Choroid plexus epithelial cell (primary cell): ENCODE measurements at regions not wholly inside any gene's neighbourhood (a gene's known extent, or its start where the extent isn't known, plus 50 kb on each side); places are given as distances from the start of the nearest gene placed in this dataset.
"Not testable (repeated sequence)": the region's sequence is repeated elsewhere in the genome, so short reads cannot be mapped to it uniquely, and the experiment has no call there.

Source experiments
- DNase-seq: peaks from one replicate; pipeline ENCODE4 v3.0.0-alpha.2; 2010; ENCODE audit warnings: low read depth
- H3K4me3 ChIP-seq: 2 replicates; pipeline ENCODE4 v1.5.1; 2011; ENCODE audit warnings: low read depth, mild to moderate bottlenecking, control low read depth, low read length, moderate library complexity
- TF ChIP-seq, protein P1 (sequence below): conservative IDR thresholded peaks from 2 replicates; pipeline ENCODE4 v1.5.1; 2011; ENCODE audit warnings: low read depth, mild to moderate bottlenecking, control low read depth, inconsistent platforms, low read length, moderate library complexity

DNA sequence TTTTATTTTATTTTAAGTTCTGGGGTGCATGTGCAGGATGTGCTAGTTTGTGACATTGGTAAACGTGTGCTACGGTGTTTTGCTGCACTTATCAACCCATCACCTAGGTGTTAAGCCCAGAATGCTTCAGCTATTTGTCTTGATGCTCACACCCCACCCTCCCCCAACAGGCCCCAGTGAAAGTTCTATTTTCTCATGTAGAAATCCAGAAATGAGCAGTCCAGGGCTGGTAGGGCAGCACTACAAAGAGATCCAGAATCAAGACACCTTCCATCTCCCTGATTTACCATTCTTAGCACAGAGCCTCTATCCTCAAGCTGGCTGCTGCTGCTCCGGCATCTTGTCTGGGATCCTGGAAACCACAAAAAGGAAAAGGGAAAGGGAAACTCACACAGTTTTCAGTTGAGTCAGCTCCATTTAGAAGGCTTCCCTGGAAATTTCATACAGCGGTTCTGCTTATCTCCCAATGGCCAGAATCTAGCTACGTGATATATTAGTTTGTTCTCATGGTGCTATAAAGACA, 85.4 kb upstream of the SMARCA2 start:
- H3K4me3 ChIP-seq: no peak overlapping the region
- DNase-seq: no peak
- TF ChIP-seq, protein P1, sequence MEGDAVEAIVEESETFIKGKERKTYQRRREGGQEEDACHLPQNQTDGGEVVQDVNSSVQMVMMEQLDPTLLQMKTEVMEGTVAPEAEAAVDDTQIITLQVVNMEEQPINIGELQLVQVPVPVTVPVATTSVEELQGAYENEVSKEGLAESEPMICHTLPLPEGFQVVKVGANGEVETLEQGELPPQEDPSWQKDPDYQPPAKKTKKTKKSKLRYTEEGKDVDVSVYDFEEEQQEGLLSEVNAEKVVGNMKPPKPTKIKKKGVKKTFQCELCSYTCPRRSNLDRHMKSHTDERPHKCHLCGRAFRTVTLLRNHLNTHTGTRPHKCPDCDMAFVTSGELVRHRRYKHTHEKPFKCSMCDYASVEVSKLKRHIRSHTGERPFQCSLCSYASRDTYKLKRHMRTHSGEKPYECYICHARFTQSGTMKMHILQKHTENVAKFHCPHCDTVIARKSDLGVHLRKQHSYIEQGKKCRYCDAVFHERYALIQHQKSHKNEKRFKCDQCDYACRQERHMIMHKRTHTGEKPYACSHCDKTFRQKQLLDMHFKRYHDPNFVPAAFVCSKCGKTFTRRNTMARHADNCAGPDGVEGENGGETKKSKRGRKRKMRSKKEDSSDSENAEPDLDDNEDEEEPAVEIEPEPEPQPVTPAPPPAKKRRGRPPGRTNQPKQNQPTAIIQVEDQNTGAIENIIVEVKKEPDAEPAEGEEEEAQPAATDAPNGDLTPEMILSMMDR: no peak

DNA sequence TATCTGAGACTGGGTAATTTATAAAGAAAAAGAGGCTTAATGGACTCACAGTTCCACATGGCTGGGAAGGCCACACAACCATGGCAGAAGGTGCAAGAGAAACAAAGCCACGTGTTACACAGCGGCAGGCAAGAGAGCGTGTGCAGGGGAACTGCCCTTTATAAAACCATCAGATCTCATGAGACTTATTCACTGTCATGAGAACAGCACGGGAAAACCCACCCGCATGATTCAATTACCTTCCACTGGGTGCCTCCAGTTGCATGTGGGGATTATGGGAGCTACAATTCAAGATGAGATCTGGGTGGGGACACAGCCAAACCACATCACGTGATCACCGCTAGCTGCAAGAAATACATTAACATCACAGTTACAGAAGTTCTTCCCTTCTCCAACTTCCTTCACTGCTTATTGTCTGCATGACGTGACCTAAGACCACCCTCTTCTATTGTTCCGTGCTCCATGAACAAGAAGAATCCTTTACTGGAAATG, 84.9 kb upstream of the SMARCA2 start:
- DNase-seq, H3K4me3 ChIP-seq: not testable (repeated sequence)

DNA sequence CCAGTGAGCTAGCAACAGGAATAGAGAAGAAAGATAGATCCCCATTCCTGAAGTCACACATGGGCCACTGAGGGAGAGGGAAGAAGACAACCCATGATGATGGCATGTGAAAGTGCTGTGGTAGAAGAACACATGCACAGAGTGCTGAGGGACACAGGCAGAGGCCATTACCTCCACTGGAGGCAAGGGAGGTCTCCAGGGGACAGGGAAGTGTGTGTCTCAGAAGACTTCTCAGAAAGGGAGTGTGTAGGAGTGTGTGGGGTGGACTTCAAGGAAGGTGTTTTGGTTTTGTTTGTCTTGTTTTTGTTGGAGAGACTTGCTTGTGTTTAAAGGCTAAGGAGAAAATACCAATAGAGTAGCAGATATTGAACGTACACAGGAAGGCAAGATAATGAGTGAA, 77.0 kb upstream of the SMARCA2 start:
- DNase-seq: no peak
- H3K4me3 ChIP-seq: no peak overlapping the region
- TF ChIP-seq, protein P1: no peak

DNA sequence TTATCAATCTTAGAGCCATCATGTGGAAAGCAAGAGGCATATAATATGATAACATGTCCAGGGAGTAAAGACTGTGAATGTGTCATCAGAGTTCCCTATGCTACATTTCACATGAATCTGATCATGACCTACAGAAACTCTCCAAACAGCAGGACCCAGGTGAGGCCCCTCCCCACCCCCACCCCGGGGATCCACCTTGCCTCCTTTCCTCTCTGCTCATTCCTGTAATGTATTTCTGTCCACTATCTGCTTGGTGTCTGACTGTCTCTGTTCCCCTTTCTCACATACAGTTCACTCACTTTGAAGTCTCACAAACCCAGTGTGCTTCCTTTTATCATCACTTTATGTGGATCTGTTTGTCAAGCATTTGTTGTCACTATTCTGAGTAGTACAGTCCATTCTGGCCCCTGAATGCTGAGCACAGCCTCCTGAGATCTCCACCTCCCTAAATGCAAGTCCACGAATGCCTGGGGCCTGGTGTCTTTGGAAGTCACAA, 76.4 kb upstream of the SMARCA2 start:
- no peak for DNase-seq
- TF ChIP-seq, protein P1: no peak

DNA sequence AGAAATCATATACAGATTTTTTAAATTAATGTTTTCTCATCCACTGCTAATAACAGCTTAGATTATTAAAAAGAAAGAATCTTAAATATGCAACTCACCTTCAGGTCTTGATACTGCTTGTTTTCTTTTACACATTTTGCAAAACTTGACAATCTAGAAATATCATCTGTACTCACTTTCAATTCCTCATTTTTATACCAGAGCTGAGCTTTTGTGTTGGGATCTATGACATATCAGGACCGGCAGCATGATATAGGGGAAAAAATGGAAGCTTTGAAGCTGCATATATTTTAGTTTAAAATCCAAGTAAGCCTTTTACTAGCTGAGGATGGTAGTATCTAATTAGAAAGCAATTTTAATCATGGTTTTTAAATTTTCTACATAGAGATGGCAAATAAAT, 75.7 kb upstream of the SMARCA2 start:
- no peak for DNase-seq
- no peak overlapping the region for H3K4me3 ChIP-seq
- TF ChIP-seq, protein P1: no peak

More for the DNA sequence above, 76.4 kb upstream of the SMARCA2 start:
- no peak overlapping the region for H3K4me3 ChIP-seq

DNA sequence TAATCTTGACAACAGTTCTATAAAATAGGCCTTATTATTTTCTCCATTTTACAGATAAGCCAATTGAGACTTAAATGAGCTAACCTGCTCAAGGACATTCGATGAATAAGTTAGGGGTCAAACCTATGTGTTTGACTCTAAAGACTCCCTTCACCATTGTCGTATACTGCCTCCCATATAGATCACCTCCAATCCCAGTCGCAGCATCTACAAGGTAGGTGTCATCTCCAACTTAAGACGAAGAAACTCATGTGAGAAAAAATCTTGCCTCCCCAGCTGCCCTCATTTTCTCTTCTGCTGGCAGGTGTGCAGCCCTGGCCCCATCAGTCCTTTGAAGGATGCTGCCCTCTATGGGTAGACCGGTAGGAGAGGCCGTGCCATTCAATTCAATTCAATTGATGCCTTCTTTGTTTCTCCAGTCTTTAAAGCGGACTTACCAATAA, 75.2 kb upstream of the SMARCA2 start:
- TF ChIP-seq, protein P1: peak; percentile 67
- peak; percentile 29 for DNase-seq
- H3K4me3 ChIP-seq: no peak overlapping the region

DNA sequence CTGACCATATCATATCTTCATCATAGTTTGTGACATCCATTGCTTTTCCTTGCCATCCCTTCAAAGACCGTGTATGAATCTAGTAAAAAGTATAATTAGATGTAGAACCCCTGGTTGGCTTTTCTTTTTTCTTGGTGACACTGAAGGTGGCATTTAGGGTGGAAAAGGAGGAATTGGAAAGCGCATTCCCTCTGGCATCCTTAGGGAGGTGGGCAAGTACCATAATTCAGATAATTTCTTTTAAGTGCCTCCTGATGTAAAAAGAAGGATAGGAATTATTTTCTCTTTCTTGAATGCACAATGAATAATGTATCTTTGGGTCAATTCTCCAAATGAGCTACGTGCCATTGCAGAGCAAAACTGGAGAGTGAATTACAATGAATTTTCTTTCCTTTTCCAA, 73.2 kb upstream of the SMARCA2 start:
- no peak overlapping the region for H3K4me3 ChIP-seq
- TF ChIP-seq, protein P1: peak; percentile 43
- peak; percentile 10 for DNase-seq
